ENCODE measurements at regions not wholly inside any gene's neighbourhood (a gene's known extent, or its start where the extent isn't known, plus 50 kb on each side); places are given as distances from the start of the nearest gene placed in this dataset.

- TF ChIP-seq SIN3A (IDR thresholded peaks at IDR 0.05; ENCODE audit: borderline replicate concordance, insufficient read depth, low read length) (no peak), REST (IDR thresholded peaks at IDR 0.05; ENCODE audit: insufficient read depth in 1 of 2, low read depth in 2 of 2, low read length in 2 of 2) (no peak)
Observed at GRCh38 chr1:82946096-82946605, 1052.8 kb downstream of the TTLL7 start.
